ENCODE measurements at regions not wholly inside any gene's neighbourhood (a gene's known extent, or its start where the extent isn't known, plus 50 kb on each side); places are given as distances from the start of the nearest gene placed in this dataset.
"Not testable (repeated sequence)": the region's sequence is repeated elsewhere in the genome, so short reads cannot be mapped to it uniquely, and the experiment has no call there.

- DNase-seq = not testable (repeated sequence)
Observed at GRCh38 chr14:106401316-106401715, 874.9 kb downstream of the TMEM121 start.

- not testable (repeated sequence) for DNase-seq
Observed at GRCh38 chr14:106410229-106410628, 883.8 kb downstream of the TMEM121 start.

GRCh38 chr14:106414464-106414863 is 888.1 kb downstream of the TMEM121 start:
- no peak for DNase-seq

GRCh38 chr14:106417224-106418049 is 891.1 kb downstream of the TMEM121 start:
- DNase-seq = peak; percentile 30

DNA sequence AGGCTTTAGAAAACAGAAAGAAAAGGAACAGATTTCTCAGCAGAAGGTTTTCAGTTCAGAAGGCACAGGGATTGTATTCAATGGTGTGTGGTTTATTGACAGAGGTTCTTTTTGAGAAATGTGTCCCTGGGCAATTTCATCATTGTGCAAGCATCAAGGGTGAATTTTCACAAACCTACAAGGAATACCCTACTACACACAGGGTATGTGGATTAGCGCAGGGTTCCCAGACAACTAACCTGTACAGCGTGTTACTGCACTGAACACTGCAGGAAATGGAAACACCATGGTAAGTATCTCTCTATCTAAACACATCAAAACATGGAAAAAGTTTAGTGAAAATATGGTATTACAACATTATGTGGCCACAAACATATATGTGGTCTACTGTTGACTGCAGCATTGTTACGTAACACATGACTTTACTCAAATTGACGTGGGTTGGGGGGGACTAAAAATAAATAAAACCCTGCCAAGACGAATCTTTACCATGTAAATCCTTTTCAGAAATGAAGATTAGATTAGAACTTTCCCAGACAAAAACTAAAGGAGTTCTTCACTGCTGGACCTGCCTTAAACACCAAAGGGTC is 893.1 kb downstream of the TMEM121 start:
- DNase-seq = no peak

DNA sequence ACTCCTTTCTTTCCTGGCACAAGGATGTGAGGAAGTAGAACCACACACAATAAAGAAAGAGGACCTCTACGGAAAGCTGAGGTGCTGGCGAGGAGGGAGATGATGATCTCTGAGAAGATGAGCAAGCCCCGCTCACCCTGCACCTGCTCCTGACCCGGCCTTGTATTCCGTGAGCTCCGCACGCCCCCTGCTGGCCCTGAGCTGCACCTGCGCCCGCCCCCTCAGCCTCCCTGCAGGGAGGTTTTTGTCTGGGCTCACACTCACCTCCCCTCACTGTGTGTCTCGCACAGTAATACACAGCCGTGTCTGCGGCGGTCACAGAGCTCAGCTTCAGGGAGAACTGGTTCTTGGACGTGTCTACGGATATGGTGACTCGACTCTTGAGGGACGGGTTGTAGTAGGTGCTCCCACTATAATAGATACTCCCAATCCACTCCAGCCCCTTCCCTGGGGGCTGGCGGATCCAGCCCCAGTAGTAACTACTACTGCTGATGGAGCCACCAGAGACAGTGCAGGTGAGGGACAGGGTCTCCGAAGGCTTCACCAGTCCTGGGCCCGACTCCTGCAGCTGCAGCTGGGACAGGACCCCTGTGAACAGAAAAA is 895.1 kb downstream of the TMEM121 start:
- DNase-seq = peak; percentile 58

DNA sequence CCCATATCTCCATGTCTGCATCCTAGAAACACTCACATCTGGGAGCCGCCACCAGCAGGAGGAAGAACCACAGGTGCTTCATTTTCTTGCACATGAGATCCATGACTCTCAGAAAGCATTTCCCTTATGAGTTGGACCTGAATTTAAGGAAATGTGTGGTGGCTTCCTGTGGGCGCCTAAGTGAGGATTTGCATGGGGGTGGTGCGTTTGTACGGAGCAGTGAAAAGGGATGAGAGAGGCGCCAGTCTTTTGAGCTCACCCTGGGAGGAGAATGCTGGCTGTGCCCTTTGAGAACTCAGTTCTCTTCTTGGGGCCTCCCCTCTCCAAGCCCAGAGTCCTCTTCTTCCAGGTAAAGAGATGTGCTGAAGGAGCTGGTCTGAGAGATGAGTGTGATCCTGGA is 895.7 kb downstream of the TMEM121 start:
- peak; percentile 38 for DNase-seq

DNA sequence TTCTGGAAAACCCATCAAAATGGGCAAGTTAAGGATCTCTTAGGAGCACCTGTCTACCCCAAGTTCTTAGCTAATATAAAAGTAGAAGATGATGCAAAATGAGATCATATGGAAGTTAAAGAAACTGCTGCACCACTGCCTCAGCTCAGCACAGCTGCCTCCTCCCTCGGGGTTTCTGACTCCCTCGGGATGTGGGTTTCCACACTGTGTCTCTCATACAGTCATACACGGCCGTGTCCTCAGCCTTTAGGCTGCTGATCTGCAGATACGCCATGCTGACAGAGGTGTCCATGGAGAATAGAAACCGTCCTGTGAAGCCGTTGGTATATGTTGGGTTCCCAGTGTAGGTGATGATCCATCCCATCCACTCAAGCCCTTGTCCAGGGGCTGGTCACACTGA is 898.8 kb downstream of the TMEM121 start:
- not testable (repeated sequence) for DNase-seq

DNA sequence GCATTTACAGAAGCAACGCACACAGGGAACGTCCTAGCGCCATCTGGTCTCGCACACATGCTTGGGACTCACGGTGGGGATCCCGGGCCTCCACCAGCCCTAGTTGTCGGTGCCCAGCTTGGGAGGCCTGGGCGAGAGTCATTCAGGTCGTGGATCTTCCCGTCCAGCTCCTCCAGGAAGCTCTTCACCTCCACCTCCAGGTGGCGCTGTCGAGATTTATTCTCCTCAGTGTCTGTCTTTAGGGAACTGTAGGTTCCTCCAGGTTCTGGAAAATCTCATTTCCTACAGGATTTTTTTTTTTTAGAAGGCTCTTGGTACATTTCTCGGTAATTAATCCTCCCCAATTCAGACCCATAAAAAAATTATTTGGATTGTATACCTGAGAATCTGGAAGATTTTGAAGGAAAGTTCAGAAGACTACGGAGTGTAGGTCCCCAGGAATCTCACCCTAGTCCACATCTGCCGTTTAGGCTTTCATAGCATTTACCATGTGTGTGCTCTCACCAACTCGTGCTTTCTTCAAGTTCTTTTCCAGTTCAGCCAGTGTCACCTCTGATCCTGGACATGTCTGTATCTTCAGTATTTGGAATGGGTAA is 910.0 kb downstream of the TMEM121 start:
- no peak for DNase-seq

GRCh38 chr14:106442857-106443256 is 916.5 kb downstream of the TMEM121 start:
- DNase-seq = peak; percentile 79

- peak; percentile 75 for DNase-seq
Observed at GRCh38 chr14:106455026-106455425, 928.6 kb downstream of the TMEM121 start.

GRCh38 chr14:106459971-106460730 is 933.8 kb downstream of the TMEM121 start:
- no peak for DNase-seq

GRCh38 chr14:106460916-106461315 is 934.5 kb downstream of the TMEM121 start:
- no peak for DNase-seq

- not testable (repeated sequence) for DNase-seq
Observed at GRCh38 chr14:106466483-106466882, 940.1 kb downstream of the TMEM121 start.

GRCh38 chr14:106468869-106469268 is 942.5 kb downstream of the TMEM121 start:
- DNase-seq = not testable (repeated sequence)

DNA sequence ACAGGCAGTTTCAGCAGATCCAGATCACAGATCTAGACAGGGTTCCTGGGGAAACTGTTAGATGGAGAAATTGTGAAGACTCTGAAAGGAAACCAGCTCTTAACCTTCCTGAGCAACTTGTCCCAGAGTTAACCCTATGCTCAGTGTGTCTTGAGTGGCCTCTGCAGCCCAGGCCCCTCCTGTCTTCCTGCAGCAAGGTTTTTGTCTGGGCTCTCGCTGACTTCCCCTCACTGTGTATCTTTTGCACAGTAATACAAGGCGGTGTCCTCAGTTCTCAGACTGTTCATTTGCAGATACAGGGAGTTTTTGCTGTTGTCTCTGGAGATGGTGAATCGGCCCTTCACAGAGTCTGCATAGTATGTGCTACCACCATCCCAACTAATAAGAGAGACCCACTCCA is 943.6 kb downstream of the TMEM121 start:
- DNase-seq = peak; percentile 75

DNA sequence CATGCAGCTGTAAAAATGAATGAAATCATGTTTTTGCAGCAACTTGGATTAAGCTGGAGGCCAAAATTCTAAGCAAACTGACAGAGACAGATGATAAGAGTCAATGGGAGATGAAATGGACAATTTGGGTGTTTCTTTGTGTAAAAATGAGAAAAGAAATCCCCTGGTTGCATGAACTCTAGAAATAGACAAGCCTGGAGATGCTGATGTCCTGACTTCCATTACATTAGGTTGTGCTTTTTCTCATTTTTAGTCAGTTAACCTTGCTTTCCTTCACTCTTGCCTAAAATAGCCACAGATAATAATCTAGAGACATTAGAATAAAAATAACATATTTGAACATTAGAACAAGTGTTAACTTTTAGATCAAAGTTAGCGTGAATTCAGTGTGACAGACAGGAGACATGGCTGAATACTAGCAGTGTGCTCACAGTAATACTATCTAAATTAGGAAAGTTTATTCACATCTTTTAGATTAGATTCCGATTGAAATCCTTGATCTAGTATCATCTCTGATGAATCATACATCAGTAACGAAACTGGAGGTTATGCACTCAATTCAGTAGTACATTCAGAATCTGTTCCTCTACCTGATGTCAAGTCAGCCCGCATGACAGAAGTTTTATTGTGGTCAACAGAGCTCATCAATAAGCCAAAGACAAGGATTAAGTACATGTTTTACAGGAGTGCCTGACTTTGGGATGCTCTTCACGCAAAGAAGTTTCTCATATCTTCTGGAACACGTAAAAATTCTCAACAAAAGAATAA is 948.1 kb downstream of the TMEM121 start:
- not testable (repeated sequence) for DNase-seq

DNA sequence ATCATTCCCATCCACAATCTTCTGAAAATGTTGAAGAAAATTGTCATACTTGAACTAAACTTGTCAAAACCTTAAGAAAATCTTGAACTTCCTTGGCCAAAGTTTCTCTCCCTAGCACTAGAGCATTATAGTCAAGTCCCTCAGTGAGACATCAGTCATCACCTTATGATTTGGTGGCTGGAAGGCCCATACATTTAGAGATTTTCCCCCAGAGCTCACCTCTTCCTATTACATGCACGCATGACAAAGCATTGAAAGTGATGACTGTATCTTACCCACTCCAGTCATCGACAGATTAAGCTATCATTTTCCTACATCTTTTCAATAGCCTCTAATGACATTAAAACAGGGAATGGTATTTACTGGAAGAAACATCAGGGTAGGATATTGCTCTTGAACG is 948.8 kb downstream of the TMEM121 start:
- not testable (repeated sequence) for DNase-seq

DNA sequence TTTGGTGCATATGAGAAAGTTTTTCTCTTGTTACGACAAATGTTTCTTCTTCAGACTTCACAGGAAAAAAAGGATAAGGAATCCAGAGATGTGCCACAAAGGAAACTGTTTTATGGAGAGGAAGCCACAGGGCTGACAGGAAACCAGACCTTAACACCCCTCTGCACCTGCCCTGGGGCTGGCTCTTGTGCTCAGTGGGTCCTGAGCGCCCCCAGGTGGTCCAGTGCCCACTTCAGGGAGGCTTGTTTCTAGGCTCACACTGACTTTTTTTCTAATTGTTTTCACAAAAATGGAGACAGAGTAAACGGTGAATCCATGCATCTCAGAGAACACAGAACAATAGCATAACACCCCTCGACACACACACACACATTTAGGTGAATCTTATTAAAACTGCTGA is 951.2 kb downstream of the TMEM121 start:
- not testable (repeated sequence) for DNase-seq

- not testable (repeated sequence) for DNase-seq
Observed at GRCh38 chr14:106480287-106480686, 953.9 kb downstream of the TMEM121 start.

DNA sequence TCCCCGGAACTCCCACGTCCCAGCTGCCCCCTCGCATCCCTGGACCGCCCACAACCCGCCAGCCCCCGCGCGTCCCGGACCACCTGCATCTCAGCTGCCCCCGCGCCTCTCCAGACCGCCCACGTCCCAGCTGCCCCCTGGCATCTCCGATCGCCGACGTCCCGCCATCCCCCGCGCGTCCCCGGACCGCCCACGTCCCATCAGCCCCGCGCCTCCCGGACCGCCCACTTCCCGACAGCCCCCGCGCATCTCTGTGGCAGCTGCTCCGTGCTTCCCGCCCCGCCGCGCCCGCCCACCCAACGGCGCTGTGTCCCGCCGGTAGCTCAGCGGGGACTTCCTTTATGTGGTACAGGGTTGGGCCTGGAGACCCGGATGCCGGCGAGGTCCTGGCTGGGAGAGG is 955.8 kb downstream of the TMEM121 start:
- not testable (repeated sequence) for DNase-seq

- DNase-seq = no peak
Observed at GRCh38 chr14:106487600-106487999, 961.2 kb downstream of the TMEM121 start.
